ENCODE measurements at regions not wholly inside any gene's neighbourhood (a gene's known extent, or its start where the extent isn't known, plus 50 kb on each side); places are given as distances from the start of the nearest gene placed in this dataset.
A peak's percentile ranks its signal among the peaks of the same experiment; 100 is the strongest.

GRCh38 chr1:66476774-66477173, 57.2 kb upstream of the SGIP1 start:
- POLR2A ChIA-PET = no interaction called here
- H3K9ac ChIP-seq = peak overlapping the region; percentile 46; the same call in 1 of the 2 replicates
- H3F3A ChIP-seq (replicated peaks; ENCODE audit: insufficient read depth) = peaks cover 32% of the 10 kb centered on the region
- no peaks in the 10 kb centered on the region for H4K20me1 ChIP-seq (ENCODE audit: insufficient read depth)
- H3K36me3 ChIP-seq (replicated peaks in 1 of 2; ENCODE audit: control insufficient read depth in 1 of 2, insufficient read depth in 2 of 2, low read length in 1 of 2) = peaks cover 0 to 4% of the 10 kb centered on the region in 2 experiments
- H3K27ac ChIP-seq (ENCODE audit: low read depth in 2 of 2, low read length in 1 of 2) = peak overlapping the region; percentile 2 to 92
- peak overlapping the region; percentile 50 for H3K4me2 ChIP-seq
- no peaks in the 10 kb centered on the region for H3K9me2 ChIP-seq
- H3K4me1 ChIP-seq (ENCODE audit: control insufficient read depth in 1 of 2, insufficient read depth in 2 of 2, low read depth in 1 of 2, low read length in 1 of 2) = peaks cover 4 to 11% of the 10 kb centered on the region in 2 experiments
- CTCF ChIA-PET = interaction anchor here (0.9 to 2.7 kb wide), 3 partner anchors 14 to 225 kb away, joined by 3 to 12 read pairs (median 3); no protein-coding TSS in a partner anchor
- H3K4me3 ChIP-seq (ENCODE audit: low read depth in 2 of 2, low read length in 1 of 2) = no peak overlapping the region
- DNase-seq = no peak
- no peaks in the 10 kb centered on the region for H3K9me3 ChIP-seq
- no peaks in the 10 kb centered on the region for H3K79me2 ChIP-seq (ENCODE audit: insufficient read depth)
- 87% methylated on average over 1 of the region's 1 CpG for WGBS (ENCODE audit: low lambda C conversion rate)
- no peak overlapping the region for H2AFZ ChIP-seq (ENCODE audit: low read depth)
- TF ChIP-seq MAX (IDR thresholded peaks at IDR 0.05; ENCODE audit: low read depth) (no peak), RXRA (IDR thresholded peaks at IDR 0.05; ENCODE audit: borderline replicate concordance, low read depth) (no peak), ELF1 (IDR thresholded peaks at IDR 0.05) (no peak), TCF12 (IDR thresholded peaks at IDR 0.05) (peak; percentile 57), MEF2A (IDR thresholded peaks at IDR 0.05; ENCODE audit: borderline replicate concordance, low read depth) (no peak), JUND (IDR thresholded peaks at IDR 0.05) (0 out of 2 replicates have a peak, but pooled peaks have one; percentile 25), ZBTB33 (IDR thresholded peaks at IDR 0.05; ENCODE audit: borderline replicate concordance, low read depth) (no peak), TAF1 (IDR thresholded peaks at IDR 0.05; ENCODE audit: borderline replicate concordance, low read depth, low read length) (no peak), PBX3 (IDR thresholded peaks at IDR 0.05) (0 out of 2 replicates have a peak, but pooled peaks have one; percentile 11), EP300 (IDR thresholded peaks at IDR 0.05; ENCODE audit: borderline replicate concordance in 1 of 2, low read depth in 1 of 2, low read length in 1 of 2) (peak in 1 of 2 experiments; percentile 56; a peak in 1 of 4 replicates), SMC3 (IDR thresholded peaks at IDR 0.05; ENCODE audit: low read depth, low read length) (no peak), SIN3A (IDR thresholded peaks at IDR 0.05; ENCODE audit: borderline replicate concordance, low read depth, low read length) (no peak), NFIC (IDR thresholded peaks at IDR 0.05; ENCODE audit: borderline replicate concordance) (peak; percentile 64), CTCF (IDR thresholded peaks at IDR 0.05) (no peak), TEAD4 (IDR thresholded peaks at IDR 0.05; ENCODE audit: borderline replicate concordance, insufficient read depth) (peak; percentile 30; the same call in 1 of the 2 replicates), REST (IDR thresholded peaks at IDR 0.05; ENCODE audit: low read depth, low read length) (no peak)
- no peaks in the 10 kb centered on the region for H3K27me3 ChIP-seq (ENCODE audit: insufficient read depth)
